ENCODE measurements at regions not wholly inside any gene's neighbourhood (a gene's known extent, or its start where the extent isn't known, plus 50 kb on each side); places are given as distances from the start of the nearest gene placed in this dataset.

GRCh38 chr1:243946946-243947345, 96.9 kb upstream of the AKT3 start:
- Histone ChIP-seq H3K79me1 (ENCODE audit: low read depth, low read length) (no peaks in the 10 kb centered on the region), H3K36me3 (ENCODE audit: control insufficient read depth in 2 of 4, insufficient read depth in 4 of 4, low read length in 3 of 4) (no peaks in the 10 kb centered on the region), H2BK5ac (ENCODE audit: low read depth, low read length) (no peak overlapping the region), H4K5ac (ENCODE audit: insufficient read length, low read depth, low read length) (no peak overlapping the region), H3K27me3 (replicated peaks in 1 of 4; ENCODE audit: control insufficient read depth in 3 of 4, extremely low read depth in 1 of 4, insufficient read depth in 3 of 4, low read length in 3 of 4) (peaks cover 0 to 20% (median 16%) of the 10 kb centered on the region in 4 experiments; a peak in 5 of 7 replicates), H2AK5ac (ENCODE audit: low read depth, low read length) (0 out of 2 replicates have a peak overlapping the region, but pooled peaks have one; percentile 17), H3K79me2 (ENCODE audit: control insufficient read depth in 1 of 2, insufficient read depth in 2 of 2, low read length in 2 of 2) (no peaks in the 10 kb centered on the region), H4K20me1 (replicated peaks in 1 of 2; ENCODE audit: control insufficient read depth in 1 of 2, insufficient read depth in 2 of 2, low read length in 2 of 2) (no peaks in the 10 kb centered on the region), H2BK20ac (ENCODE audit: low read length) (no peak overlapping the region), H3K9ac (replicated peaks in 1 of 4; ENCODE audit: extremely low read depth in 1 of 4, low read depth in 3 of 4, low read length in 3 of 4) (no peak overlapping the region), H3K4ac (replicated peaks; ENCODE audit: insufficient read length, low read depth, low read length) (no peak overlapping the region), H2BK120ac (replicated peaks; ENCODE audit: low read depth, low read length) (no peak overlapping the region), H2BK12ac (ENCODE audit: low read depth, low read length) (no peak overlapping the region), H3K14ac (ENCODE audit: insufficient read length) (no peak overlapping the region), H3K27ac (ENCODE audit: low read depth, low read length) (no peak overlapping the region), H2AFZ (ENCODE audit: low read length) (no peak overlapping the region), H4K91ac (replicated peaks; ENCODE audit: insufficient read length, low read length) (no peak overlapping the region), H3K4me2 (ENCODE audit: insufficient read depth in 1 of 2, low read depth in 2 of 2, low read length in 2 of 2) (peak overlapping the region in 1 of 2 experiments; percentile 22; a peak in 2 of 4 replicates), H3K23ac (ENCODE audit: insufficient read length) (no peak overlapping the region), H4K8ac (ENCODE audit: extremely low read depth, insufficient read depth, low read length) (no peak overlapping the region), H3K23me2 (ENCODE audit: low read depth, low read length) (no peaks in the 10 kb centered on the region; the same call in 1 of the 2 replicates), H3K18ac (ENCODE audit: extremely low read depth, low read length) (no peak overlapping the region; the same call in 1 of the 2 replicates), H2BK15ac (ENCODE audit: low read length) (no peak overlapping the region), H3K4me3 (ENCODE audit: extremely low read depth in 1 of 4, insufficient read depth in 2 of 4, low read depth in 3 of 4, low read length in 4 of 4) (no peak overlapping the region), H3K56ac (replicated peaks; ENCODE audit: insufficient read length, low read depth, low read length) (no peak overlapping the region), H3K9me3 (ENCODE audit: insufficient read depth in 2 of 2, low read depth in 1 of 2, low read length in 1 of 2) (no peaks in the 10 kb centered on the region), H3K4me1 (replicated peaks in 1 of 4; ENCODE audit: control insufficient read depth in 3 of 4, insufficient read depth in 4 of 4, low read length in 3 of 4) (peaks cover 3 to 10% (median 5%) of the 10 kb centered on the region in 4 experiments)
- WGBS, 2 experiments (ENCODE audit: extremely low coverage in 1 of 2, insufficient coverage in 1 of 2, insufficient read length in 1 of 2, insufficient replicate concordance in 2 of 2, low coverage in 1 of 2, low lambda C conversion rate in 2 of 2, missing lambda C conversion rate in 1 of 2) = 5% methylated on average over 8 of the region's 8 CpGs; no CpG with 5 or more reads in 1 of the 2 experiments
- ChIA-PET CTCF (ENCODE audit: partially characterized antibody) (interaction anchor here (0.8 to 3.8 kb wide), 21 partner anchors 8 to 605 kb away, joined by 3 to 21 read pairs (median 3); no protein-coding TSS in a partner anchor), POLR2A (ENCODE audit: partially characterized antibody) (no interaction called here)
- peak; percentile 88 for FAIRE-seq
- peak; percentile 67 to 77 for DNase-seq (ENCODE audit: low read depth in 1 of 2, low spot score in 2 of 2)

All from H1 (cell line).